Heart right ventricle (tissue), 16 donors: ENCODE measurements at regions not wholly inside any gene's neighbourhood (a gene's known extent, or its start where the extent isn't known, plus 50 kb on each side); places are given as distances from the start of the nearest gene placed in this dataset.

Source experiments
- ATAC-seq, 8 donors: fragments of 200-7000 bp; cut with Tn5 transposase; one replicate each; pipeline ENCODE4 v1.9.1; 2020; ENCODE audit warnings: mild to moderate bottlenecking in 8 of 8, moderate library complexity in 8 of 8, moderate number of reproducible peaks in 1 of 8
- DNase-seq, 2 donors: peaks; one replicate each; pipeline ENCODE4 v3.0.0-alpha.2; 2020
- H3K27ac ChIP-seq, 10 donors: fragments of 200-600 bp; sonication (generic) in 2 of 10; one replicate each; pipeline versions ENCODE4 v1.5.0 to v1.8.0; 2020 to 2022; ENCODE audit warnings: mild to moderate bottlenecking in 3 of 10
- H3K27me3 ChIP-seq, 7 donors: fragments of 200-600 bp; one replicate each; pipeline ENCODE4 v1.8.0; 2021 to 2022; ENCODE audit warnings: mild to moderate bottlenecking in 2 of 7
- H3K36me3 ChIP-seq, 9 donors: fragments of 200-600 bp; sonication (generic) in 1 of 9; one replicate each; pipeline versions ENCODE4 v1.5.0 to v1.8.0; 2020 to 2022; ENCODE audit warnings: mild to moderate bottlenecking in 2 of 9
- H3K4me1 ChIP-seq, 9 donors: fragments of 200-600 bp; sonication (generic) in 1 of 9; one replicate each; pipeline versions ENCODE4 v1.5.0 to v1.8.0; 2020 to 2022; ENCODE audit warnings: mild to moderate bottlenecking in 4 of 9
- H3K4me3 ChIP-seq, 10 donors: fragments of 200-600 bp; sonication (generic) in 2 of 10; one replicate each; pipeline versions ENCODE4 v1.5.0 to v1.8.0; 2020 to 2022; ENCODE audit warnings: mild to moderate bottlenecking in 7 of 10, moderate library complexity in 2 of 10
- H3K9me3 ChIP-seq, 11 donors: fragments of 200-600 bp in 10 of 11; sonication (generic) in 2 of 11; one replicate each; pipeline versions ENCODE4 v1.5.0 to v1.8.0; 2013 to 2022; ENCODE audit warnings: mild to moderate bottlenecking in 2 of 11, control low read depth in 1 of 11, moderate library complexity in 1 of 11
- CTCF ChIP-seq, 9 donors: fragments of 200-600 bp; sonication (generic) in 2 of 9; IDR thresholded peaks; one replicate each; pipeline versions ENCODE4 v1.5.0 to v1.8.0; 2021 to 2022; ENCODE audit warnings: antibody characterized with exemption in 9 of 9, mild to moderate bottlenecking in 5 of 9, moderate library complexity in 1 of 9
- WGBS, 2 donors: extraction: QIAGEN DNeasy Blood & Tissue Kit; methylation state at CpG; one replicate each; pipeline ENCODE4 v1.1.7; 2013; ENCODE audit warnings: inconsistent platforms in 1 of 2; 5-methylcytosine and 5-hydroxymethylcytosine counted together
- intact Hi-C, 10 donors: fragments of 100-400 bp; cut with DNase I; formaldehyde crosslinking; loops; one replicate each; pipeline versions ENCODE4 v1.11.1 to v1.14.2; 2022
- donor health status: Arrhythmogenic right ventricular cardiomyopathy.
- donor health status: ischemic (EF 13 %, LVEDD 7.1; RV severe dilation, severe dysfunction).
- donor health status: healthy with polysubstance abuse.
- donor health status: DM: no; HTN: yes; CAD: no.
- donor health status: DM: no; HTN: no; CAD: no.
- donor health status: ischemic (EF 25% LVEDD 6.9; RV normal size, moderate dysfunction).
- donor health status: ischemic (EF 25% LVEDD 5.7; RV mildly dilated, moderate dysfunction).
- donor health status: healthy.
- donor health status: DM: yes; HTN: yes; CAD: no.
- donor health status: Ischemic cardiomyopathy.
- donor health status: ischemic (EF 35%, LVEDD 5.7; RV mildly dilated, moderate dysfunction).
- donor health status: nonischemic (EF 11% LVEDD 7.7; RV severe dilation, severe dysfunction).
- donor health status: DM: yes; HTN: yes; CAD: no.
- donor health status: PGD.
- donor health status: ischemic (EF 29% LVEDD 5.4; RV normal size, mild dysfunction).
- donor health status: nonischemic (EF 23%, LVEDD 6.1; RV moderate dilation, normal function).

GRCh38 chr6:1519597-1519996 lies 90.1 kb upstream of the FOXC1 start:
- Histone ChIP-seq H3K9me3 (no peaks in the 10 kb centered on the region), H3K36me3 (no peaks in the 10 kb centered on the region), H3K4me3 (no peak overlapping the region), H3K4me1 (peaks cover 0 to 9% (median 0%) of the 10 kb centered on the region in 9 donors), H3K27me3 (peaks cover 0 to 41% (median 24%) of the 10 kb centered on the region in 7 donors), H3K27ac (no peak overlapping the region)
- no peak for TF ChIP-seq CTCF (IDR thresholded peaks at IDR 0.05)
- intact Hi-C loops: no loop called here
- ATAC-seq: no peak
- 69% methylated on average over 4 of the region's 4 CpGs for WGBS, 2 donors
- no peak for DNase-seq

- DNase-seq: no peak
- H3K36me3 ChIP-seq: no peaks in the 10 kb centered on the region
- H3K4me1 ChIP-seq: peaks cover 0 to 26% (median 18%) of the 10 kb centered on the region in 9 donors
- 57 to 58% methylated on average over 7 of the region's 7 CpGs for WGBS, 2 donors
- H3K27me3 ChIP-seq: peaks cover 0 to 39% (median 23%) of the 10 kb centered on the region in 7 donors
- no peak for ATAC-seq
- H3K27ac ChIP-seq: no peak overlapping the region
- no peak overlapping the region for H3K4me3 ChIP-seq
- H3K9me3 ChIP-seq: no peaks in the 10 kb centered on the region
- no peak for TF ChIP-seq CTCF (IDR thresholded peaks at IDR 0.05)
- intact Hi-C loops: no loop called here
These were observed 86.9 kb upstream of the FOXC1 start for GRCh38 chr6:1522779-1523178.

GRCh38 chr6:1524040-1524480 lies 85.7 kb upstream of the FOXC1 start:
- H3K4me3 ChIP-seq: peak overlapping the region in 4 of 10 donors; percentile 5 to 35 (median 12)
- TF ChIP-seq CTCF (IDR thresholded peaks at IDR 0.05): peak; percentile 50 to 74 (median 72)
- ATAC-seq (peak; percentile 46 to 81 (median 57)), DNase-seq (peak; percentile 50 to 85)
- no peaks in the 10 kb centered on the region for H3K9me3 ChIP-seq
- no peak overlapping the region for H3K27ac ChIP-seq
- H3K4me1 ChIP-seq: peaks cover 0 to 26% (median 18%) of the 10 kb centered on the region in 9 donors
- H3K36me3 ChIP-seq: no peaks in the 10 kb centered on the region
- peaks cover 0 to 36% (median 23%) of the 10 kb centered on the region in 7 donors for H3K27me3 ChIP-seq
- intact Hi-C loops: no loop called here
- 17% methylated on average over 36 to 37 of the region's 37 CpGs for WGBS, 2 donors

- 87 to 89% methylated on average over 14 of the region's 14 CpGs for WGBS, 2 donors
- DNase-seq: no peak
- Histone ChIP-seq H3K9me3 (no peaks in the 10 kb centered on the region), H3K36me3 (no peaks in the 10 kb centered on the region), H3K4me1 (peaks cover 0 to 26% (median 18%) of the 10 kb centered on the region in 9 donors), H3K27me3 (peaks cover 0 to 34% (median 23%) of the 10 kb centered on the region in 7 donors), H3K4me3 (no peak overlapping the region), H3K27ac (peak overlapping the region in 2 of 10 donors; percentile 65 to 69)
- no peak for TF ChIP-seq CTCF (IDR thresholded peaks at IDR 0.05)
- ATAC-seq: no peak
- intact Hi-C loops: no loop called here
These were observed 84.2 kb upstream of the FOXC1 start for GRCh38 chr6:1525364-1526038.
